ENCODE measurements at regions not wholly inside any gene's neighbourhood (a gene's known extent, or its start where the extent isn't known, plus 50 kb on each side); places are given as distances from the start of the nearest gene placed in this dataset.

DNA sequence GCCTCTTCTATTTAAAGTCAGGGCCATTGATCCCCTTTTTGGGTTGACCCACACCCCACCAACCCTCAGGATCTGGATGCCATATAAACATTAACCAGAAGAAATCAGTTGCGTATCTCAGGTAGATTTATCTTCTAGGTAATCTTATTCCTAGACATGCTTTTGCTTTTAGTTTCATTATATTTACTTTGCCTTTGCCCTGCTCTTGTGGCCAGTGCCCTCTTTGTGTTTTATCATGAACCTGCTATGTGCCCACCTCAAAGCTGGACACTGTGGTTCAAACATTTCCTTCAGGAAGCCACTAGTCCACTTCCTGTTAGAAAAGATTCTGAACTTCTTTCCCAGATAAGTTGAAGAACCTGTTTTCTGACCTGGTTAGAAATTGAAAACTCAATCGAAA, 117.4 kb upstream of the EDNRA start:
- TF ChIP-seq POLR2A (IDR thresholded peaks at IDR 0.05; ENCODE audit: low read depth, low read length) (no peak), TAF1 (IDR thresholded peaks at IDR 0.05; ENCODE audit: borderline replicate concordance, low read depth, low read length) (no peak), POLR2AphosphoS5 (IDR thresholded peaks at IDR 0.05; ENCODE audit: low read depth, low read length) (no peak)

Data from GM12892 (cell line).